ENCODE measurements at regions not wholly inside any gene's neighbourhood (a gene's known extent, or its start where the extent isn't known, plus 50 kb on each side); places are given as distances from the start of the nearest gene placed in this dataset.

DNA sequence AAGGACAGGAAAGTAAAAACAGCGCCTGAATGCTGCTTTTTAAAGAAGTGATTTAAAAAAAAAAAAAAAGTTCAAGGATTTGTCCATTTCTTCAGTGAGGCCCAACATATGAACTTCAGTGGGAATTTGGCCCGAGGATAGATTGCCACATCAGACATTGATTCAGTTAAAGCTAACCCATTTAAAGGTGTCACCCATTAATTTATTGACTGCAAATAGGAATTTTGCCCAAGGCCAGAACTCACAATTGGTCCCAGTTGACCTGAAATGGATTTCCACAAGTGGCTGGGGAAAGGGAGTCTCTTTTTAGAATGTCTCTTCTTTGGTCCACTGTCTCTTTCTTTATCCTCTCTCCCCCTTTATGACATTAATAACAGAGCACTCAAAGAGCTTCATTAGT lies 86.5 kb upstream of the RPL34 start:
- H3K9me3 Mint-ChIP-seq (ENCODE audit: unreplicated experiment): no peaks in the 10 kb centered on the region
- H3K4me3 Mint-ChIP-seq (ENCODE audit: unreplicated experiment): no peak overlapping the region
- H3K27me3 Mint-ChIP-seq (ENCODE audit: unreplicated experiment): no peaks in the 10 kb centered on the region
- no peak for DNase-seq
- no peaks in the 10 kb centered on the region for H3K36me3 Mint-ChIP-seq (ENCODE audit: unreplicated experiment)
- no peak overlapping the region for H3K27ac Mint-ChIP-seq (ENCODE audit: unreplicated experiment)
- TF ChIP-seq, protein P1, sequence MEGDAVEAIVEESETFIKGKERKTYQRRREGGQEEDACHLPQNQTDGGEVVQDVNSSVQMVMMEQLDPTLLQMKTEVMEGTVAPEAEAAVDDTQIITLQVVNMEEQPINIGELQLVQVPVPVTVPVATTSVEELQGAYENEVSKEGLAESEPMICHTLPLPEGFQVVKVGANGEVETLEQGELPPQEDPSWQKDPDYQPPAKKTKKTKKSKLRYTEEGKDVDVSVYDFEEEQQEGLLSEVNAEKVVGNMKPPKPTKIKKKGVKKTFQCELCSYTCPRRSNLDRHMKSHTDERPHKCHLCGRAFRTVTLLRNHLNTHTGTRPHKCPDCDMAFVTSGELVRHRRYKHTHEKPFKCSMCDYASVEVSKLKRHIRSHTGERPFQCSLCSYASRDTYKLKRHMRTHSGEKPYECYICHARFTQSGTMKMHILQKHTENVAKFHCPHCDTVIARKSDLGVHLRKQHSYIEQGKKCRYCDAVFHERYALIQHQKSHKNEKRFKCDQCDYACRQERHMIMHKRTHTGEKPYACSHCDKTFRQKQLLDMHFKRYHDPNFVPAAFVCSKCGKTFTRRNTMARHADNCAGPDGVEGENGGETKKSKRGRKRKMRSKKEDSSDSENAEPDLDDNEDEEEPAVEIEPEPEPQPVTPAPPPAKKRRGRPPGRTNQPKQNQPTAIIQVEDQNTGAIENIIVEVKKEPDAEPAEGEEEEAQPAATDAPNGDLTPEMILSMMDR (IDR thresholded peaks at IDR 0.05; ENCODE audit: partially characterized antibody, unreplicated experiment): no peak
- no peaks in the 10 kb centered on the region for H3K4me1 Mint-ChIP-seq (ENCODE audit: low read depth, unreplicated experiment)

DNA sequence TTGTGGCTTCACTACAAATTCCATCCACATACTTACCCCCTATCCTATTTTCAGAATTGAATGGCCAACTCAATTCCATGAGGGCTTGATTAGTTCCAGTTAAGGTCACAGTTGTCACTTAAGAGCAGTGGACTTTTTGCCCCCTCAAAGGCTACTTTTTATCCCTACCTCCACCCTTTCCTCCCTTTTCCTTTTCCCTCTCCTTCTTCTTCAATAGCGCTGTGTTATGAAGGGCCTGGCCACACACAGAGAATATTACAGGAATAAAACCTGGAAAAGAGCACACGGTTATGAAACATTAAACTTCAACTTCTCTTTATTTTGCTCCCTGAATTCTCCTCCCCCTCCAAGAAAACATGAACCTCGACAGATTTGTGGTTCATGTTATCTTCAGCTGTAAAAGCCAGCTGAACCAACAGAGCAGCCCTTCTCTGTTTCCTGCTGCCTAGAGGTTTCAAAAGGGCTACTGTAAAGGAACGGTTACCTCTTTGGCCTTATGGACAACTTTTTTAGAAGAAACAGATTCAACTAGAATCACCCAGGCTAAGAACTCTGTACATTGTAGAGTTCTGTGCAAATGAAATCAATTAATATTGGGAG lies 87.0 kb upstream of the RPL34 start:
- H3K4me1 Mint-ChIP-seq (ENCODE audit: low read depth, unreplicated experiment): no peaks in the 10 kb centered on the region
- DNase-seq: no peak
- H3K9me3 Mint-ChIP-seq (ENCODE audit: unreplicated experiment): no peaks in the 10 kb centered on the region
- H3K27me3 Mint-ChIP-seq (ENCODE audit: unreplicated experiment): no peaks in the 10 kb centered on the region
- H3K36me3 Mint-ChIP-seq (ENCODE audit: unreplicated experiment): no peaks in the 10 kb centered on the region
- TF ChIP-seq, protein P1 (IDR thresholded peaks at IDR 0.05; ENCODE audit: partially characterized antibody, unreplicated experiment): no peak
- H3K4me3 Mint-ChIP-seq (ENCODE audit: unreplicated experiment): no peak overlapping the region
- no peak overlapping the region for H3K27ac Mint-ChIP-seq (ENCODE audit: unreplicated experiment)

DNA sequence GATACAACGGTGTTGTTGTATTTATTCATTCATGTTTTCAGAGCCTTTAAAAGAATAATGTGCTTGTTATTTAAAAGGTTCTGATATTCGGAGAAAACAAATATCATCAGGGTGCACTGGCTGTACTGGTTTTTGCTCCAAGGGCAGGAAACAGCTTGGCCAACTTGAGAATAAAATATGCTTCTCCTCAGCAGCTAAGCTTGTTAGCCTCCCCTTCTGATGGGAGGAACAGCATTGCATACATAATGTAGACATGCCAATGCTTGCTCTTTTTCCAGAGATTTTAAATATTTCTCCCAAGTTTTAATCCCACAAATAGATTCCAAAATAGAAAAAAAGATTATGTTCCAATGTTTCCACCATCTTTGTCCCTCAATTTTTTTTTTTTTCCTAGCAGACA lies 87.6 kb upstream of the RPL34 start:
- Mint-ChIP-seq H3K27me3 (ENCODE audit: unreplicated experiment) (no peaks in the 10 kb centered on the region), H3K4me3 (ENCODE audit: unreplicated experiment) (no peak overlapping the region), H3K4me1 (ENCODE audit: low read depth, unreplicated experiment) (no peaks in the 10 kb centered on the region), H3K9me3 (ENCODE audit: unreplicated experiment) (no peaks in the 10 kb centered on the region), H3K27ac (ENCODE audit: unreplicated experiment) (no peak overlapping the region), H3K36me3 (ENCODE audit: unreplicated experiment) (no peaks in the 10 kb centered on the region)
- TF ChIP-seq, protein P1 (IDR thresholded peaks at IDR 0.05; ENCODE audit: partially characterized antibody, unreplicated experiment): no peak
- no peak for DNase-seq

DNA sequence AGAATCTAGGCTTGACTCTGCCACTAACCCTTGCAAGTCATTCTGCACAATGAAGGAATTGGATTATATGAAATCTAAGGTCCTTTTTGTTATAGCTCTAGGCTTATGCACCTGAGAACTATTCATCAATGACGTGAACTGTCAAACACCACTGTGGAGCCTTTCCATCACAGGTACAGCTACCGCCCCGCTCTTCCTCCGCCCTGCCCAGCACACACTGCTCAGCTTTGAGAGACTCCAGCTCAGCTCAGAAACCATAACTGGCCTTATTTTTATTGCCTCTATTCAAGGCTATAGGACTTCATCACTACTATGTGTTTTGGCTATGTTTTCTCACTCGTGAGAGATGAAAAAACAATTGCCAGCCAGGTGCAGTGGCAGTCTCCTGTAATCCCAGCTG lies 88.2 kb upstream of the RPL34 start:
- Mint-ChIP-seq H3K27ac (ENCODE audit: unreplicated experiment) (no peak overlapping the region), H3K36me3 (ENCODE audit: unreplicated experiment) (no peaks in the 10 kb centered on the region), H3K4me3 (ENCODE audit: unreplicated experiment) (no peak overlapping the region)

DNA sequence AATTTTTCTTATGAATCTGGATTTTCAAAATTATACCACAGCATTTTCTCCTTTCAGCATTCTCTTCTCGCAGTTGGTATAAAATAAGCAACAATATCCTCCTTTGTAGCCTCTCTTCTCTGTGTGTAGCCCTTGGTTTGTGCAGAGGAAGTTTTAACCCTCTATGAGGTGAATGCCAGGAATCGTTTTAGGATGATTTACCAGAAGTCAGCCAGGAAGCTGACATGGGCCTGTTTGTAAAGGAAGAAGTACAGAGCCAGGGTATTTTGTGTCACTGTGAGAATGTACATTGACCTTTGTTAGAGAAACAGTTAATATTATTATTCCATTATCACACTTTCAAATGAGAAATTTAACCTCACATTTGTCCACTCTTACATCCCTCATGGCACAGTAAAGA lies 88.9 kb upstream of the RPL34 start:
- Mint-ChIP-seq H3K27me3 (ENCODE audit: unreplicated experiment) (no peaks in the 10 kb centered on the region), H3K36me3 (ENCODE audit: unreplicated experiment) (no peaks in the 10 kb centered on the region), H3K4me1 (ENCODE audit: low read depth, unreplicated experiment) (no peaks in the 10 kb centered on the region), H3K4me3 (ENCODE audit: unreplicated experiment) (no peak overlapping the region), H3K27ac (ENCODE audit: unreplicated experiment) (no peak overlapping the region), H3K9me3 (ENCODE audit: unreplicated experiment) (no peaks in the 10 kb centered on the region)
- no peak for DNase-seq
- TF ChIP-seq, protein P1 (IDR thresholded peaks at IDR 0.05; ENCODE audit: partially characterized antibody, unreplicated experiment): no peak

More for the DNA sequence above, 88.2 kb upstream of the RPL34 start:
- no peak for DNase-seq
- no peaks in the 10 kb centered on the region for H3K27me3 Mint-ChIP-seq (ENCODE audit: unreplicated experiment)
- no peaks in the 10 kb centered on the region for H3K9me3 Mint-ChIP-seq (ENCODE audit: unreplicated experiment)
- TF ChIP-seq, protein P1 (IDR thresholded peaks at IDR 0.05; ENCODE audit: partially characterized antibody, unreplicated experiment): no peak
- no peaks in the 10 kb centered on the region for H3K4me1 Mint-ChIP-seq (ENCODE audit: low read depth, unreplicated experiment)
